ENCODE measurements at regions not wholly inside any gene's neighbourhood (a gene's known extent, or its start where the extent isn't known, plus 50 kb on each side); places are given as distances from the start of the nearest gene placed in this dataset.

GRCh38 chr7:94129443-94130140 is 125.4 kb upstream of the BET1 start:
- TF ChIP-seq POLR2A (IDR thresholded peaks at IDR 0.05), result no peak
- Histone ChIP-seq H3K9me3 (no peaks in the 10 kb centered on the region), H3K27ac (no peak overlapping the region), H3K4me3 (no peak overlapping the region), H3K36me3 (no peaks in the 10 kb centered on the region), H3K4me1 (no peaks in the 10 kb centered on the region), H3K27me3 (no peaks in the 10 kb centered on the region)
- WGBS, 2 donors (ENCODE audit: low coverage in 1 of 2), result 8 to 20% methylated on average over 1 of the region's 1 CpG
- ATAC-seq, result peak; percentile 36

DNA sequence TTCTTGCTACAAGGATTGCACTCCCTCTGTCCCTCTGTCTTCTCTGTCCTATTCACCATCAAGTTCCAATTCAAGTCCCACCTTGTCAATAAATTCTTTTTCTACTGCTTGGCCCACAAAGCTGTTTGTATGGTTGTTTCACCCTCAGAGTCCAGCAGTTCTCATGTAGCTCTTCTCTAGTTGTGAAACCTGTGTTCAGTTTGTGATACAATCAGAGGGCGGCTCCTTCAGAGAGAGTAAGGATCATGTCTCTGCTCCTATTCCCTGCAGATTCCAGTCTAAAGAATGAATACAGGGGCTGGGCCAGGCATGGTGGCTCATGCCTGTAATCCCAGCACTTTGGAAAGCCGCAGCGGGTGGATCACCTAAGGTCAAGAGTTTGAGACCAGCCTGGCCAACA is 126.6 kb upstream of the BET1 start:
- H3K36me3 ChIP-seq, result no peaks in the 10 kb centered on the region
- no peak overlapping the region for H3K27ac ChIP-seq
- no peak for ATAC-seq
- H3K9me3 ChIP-seq, result no peaks in the 10 kb centered on the region
- 100% methylated on average over 3 of the region's 3 CpGs; no CpG with 5 or more reads in 1 of the 2 donors for WGBS, 2 donors (ENCODE audit: low coverage in 1 of 2)
- no peaks in the 10 kb centered on the region for H3K4me1 ChIP-seq
- TF ChIP-seq POLR2AphosphoS5 (IDR thresholded peaks at IDR 0.05), result no peak
- TF ChIP-seq, protein P1, sequence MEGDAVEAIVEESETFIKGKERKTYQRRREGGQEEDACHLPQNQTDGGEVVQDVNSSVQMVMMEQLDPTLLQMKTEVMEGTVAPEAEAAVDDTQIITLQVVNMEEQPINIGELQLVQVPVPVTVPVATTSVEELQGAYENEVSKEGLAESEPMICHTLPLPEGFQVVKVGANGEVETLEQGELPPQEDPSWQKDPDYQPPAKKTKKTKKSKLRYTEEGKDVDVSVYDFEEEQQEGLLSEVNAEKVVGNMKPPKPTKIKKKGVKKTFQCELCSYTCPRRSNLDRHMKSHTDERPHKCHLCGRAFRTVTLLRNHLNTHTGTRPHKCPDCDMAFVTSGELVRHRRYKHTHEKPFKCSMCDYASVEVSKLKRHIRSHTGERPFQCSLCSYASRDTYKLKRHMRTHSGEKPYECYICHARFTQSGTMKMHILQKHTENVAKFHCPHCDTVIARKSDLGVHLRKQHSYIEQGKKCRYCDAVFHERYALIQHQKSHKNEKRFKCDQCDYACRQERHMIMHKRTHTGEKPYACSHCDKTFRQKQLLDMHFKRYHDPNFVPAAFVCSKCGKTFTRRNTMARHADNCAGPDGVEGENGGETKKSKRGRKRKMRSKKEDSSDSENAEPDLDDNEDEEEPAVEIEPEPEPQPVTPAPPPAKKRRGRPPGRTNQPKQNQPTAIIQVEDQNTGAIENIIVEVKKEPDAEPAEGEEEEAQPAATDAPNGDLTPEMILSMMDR (IDR thresholded peaks at IDR 0.05), result no peak
- TF ChIP-seq POLR2A (IDR thresholded peaks at IDR 0.05), result no peak
- TF ChIP-seq EP300 (IDR thresholded peaks at IDR 0.05), result no peak
- H3K4me3 ChIP-seq, result no peak overlapping the region
- H3K27me3 ChIP-seq, result no peaks in the 10 kb centered on the region

DNA sequence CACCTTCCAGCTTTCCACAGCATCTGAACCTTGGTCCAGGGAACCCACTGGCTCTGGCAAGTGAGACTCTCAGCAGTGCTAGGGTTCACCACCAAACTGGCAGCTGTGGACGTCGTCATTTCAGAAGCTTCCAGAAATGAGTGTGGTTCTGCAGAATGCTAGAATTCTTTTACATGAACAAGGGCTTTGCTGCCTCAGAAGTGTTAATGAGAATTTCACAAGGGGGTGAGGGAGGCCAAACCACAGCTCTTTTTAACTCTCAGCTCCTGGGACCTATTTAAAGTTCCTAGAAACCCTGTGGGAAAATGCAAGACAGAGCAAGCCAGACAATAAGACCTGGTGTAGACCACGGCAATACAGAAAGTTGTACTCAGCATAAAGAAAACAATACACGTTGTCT is 129.3 kb upstream of the BET1 start:
- Histone ChIP-seq H3K4me1 (no peaks in the 10 kb centered on the region), H3K4me3 (no peak overlapping the region), H3K27ac (no peak overlapping the region), H3K36me3 (no peaks in the 10 kb centered on the region), H3K27me3 (no peaks in the 10 kb centered on the region), H3K9me3 (no peaks in the 10 kb centered on the region)
- TF ChIP-seq POLR2A (IDR thresholded peaks at IDR 0.05), result no peak
- TF ChIP-seq EP300 (IDR thresholded peaks at IDR 0.05), result no peak
- TF ChIP-seq, protein P1 (IDR thresholded peaks at IDR 0.05), result no peak
- no peak for TF ChIP-seq POLR2AphosphoS5 (IDR thresholded peaks at IDR 0.05)
- no peak for ATAC-seq
- 38 to 55% methylated on average over 2 to 4 of the region's 4 CpGs for WGBS, 2 donors (ENCODE audit: low coverage in 1 of 2)

- Histone ChIP-seq H3K27me3 (no peaks in the 10 kb centered on the region), H3K4me1 (no peaks in the 10 kb centered on the region), H3K9me3 (no peaks in the 10 kb centered on the region), H3K36me3 (no peaks in the 10 kb centered on the region), H3K27ac (no peak overlapping the region), H3K4me3 (no peak overlapping the region)
- 82 to 83% methylated on average over 1 of the region's 1 CpG for WGBS, 2 donors (ENCODE audit: low coverage in 1 of 2)
- ATAC-seq, result no peak
- TF ChIP-seq, protein P1 (IDR thresholded peaks at IDR 0.05), result no peak
- TF ChIP-seq EP300 (IDR thresholded peaks at IDR 0.05) (no peak), POLR2AphosphoS5 (IDR thresholded peaks at IDR 0.05) (no peak), POLR2A (IDR thresholded peaks at IDR 0.05) (no peak)
These were observed 131.0 kb upstream of the BET1 start for GRCh38 chr7:94135180-94135579.

DNA sequence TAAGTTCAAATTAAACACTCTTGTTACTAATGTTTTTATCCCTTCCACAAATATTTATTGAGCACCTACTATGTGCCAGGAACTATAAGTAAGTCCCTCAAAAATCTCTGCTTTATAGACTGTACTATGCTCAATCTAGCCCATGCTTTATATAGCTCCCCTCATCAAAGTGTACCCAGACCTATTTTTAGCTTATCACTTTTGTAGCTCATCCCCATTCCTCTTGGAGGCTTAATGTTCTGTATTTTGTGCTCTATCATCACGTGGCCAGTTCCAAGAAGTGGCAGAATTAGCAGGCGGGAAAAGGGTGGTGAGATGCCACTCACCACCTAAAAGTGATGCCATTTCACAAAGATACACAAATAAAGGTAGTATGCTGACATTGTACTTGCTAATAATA is 138.1 kb upstream of the BET1 start:
- Histone ChIP-seq H3K27me3 (no peaks in the 10 kb centered on the region), H3K36me3 (no peaks in the 10 kb centered on the region), H3K27ac (no peak overlapping the region), H3K4me3 (no peak overlapping the region), H3K4me1 (no peaks in the 10 kb centered on the region), H3K9me3 (no peaks in the 10 kb centered on the region)
- ATAC-seq, result no peak
- 69% methylated on average over 2 of the region's 2 CpGs; no CpG with 5 or more reads in 1 of the 2 donors for WGBS, 2 donors (ENCODE audit: low coverage in 1 of 2)
- TF ChIP-seq EP300 (IDR thresholded peaks at IDR 0.05) (no peak), POLR2A (IDR thresholded peaks at IDR 0.05) (no peak), POLR2AphosphoS5 (IDR thresholded peaks at IDR 0.05) (no peak)
- TF ChIP-seq, protein P1 (IDR thresholded peaks at IDR 0.05), result no peak
